Bronchial epithelial cell (primary cell): ENCODE measurements at regions not wholly inside any gene's neighbourhood (a gene's known extent, or its start where the extent isn't known, plus 50 kb on each side); places are given as distances from the start of the nearest gene placed in this dataset.

ENCODE experiments used
- DNase-seq: peaks from one replicate; pipeline ENCODE4 v3.0.0-alpha.2; 2010; ENCODE audit warnings: low read depth
- FAIRE-seq: peaks from 2 replicates; lab custom pipeline; 2011; peaks lifted over from hg19 to GRCh38; lab: Jason Lieb, UNC
- H3K27me3 ChIP-seq: 2 replicates; pipeline ENCODE4 v1.5.1; 2011; ENCODE audit warnings: low read length; ENCODE audit not compliant: control insufficient read depth, insufficient read depth
- H3K36me3 ChIP-seq: 2 replicates; pipeline ENCODE4 v1.5.1; 2011; ENCODE audit warnings: low read length; ENCODE audit not compliant: control insufficient read depth, insufficient read depth
- H3K4me3 ChIP-seq: 2 replicates; pipeline ENCODE4 v1.5.1; 2011; ENCODE audit warnings: mild to moderate bottlenecking, low read depth, low read length, control low read depth
- TF ChIP-seq, protein P1 (sequence below): IDR thresholded peaks from 2 replicates; pipeline ENCODE4 v1.5.1; 2011; ENCODE audit warnings: mild to moderate bottlenecking, moderate library complexity, low read length, control low read depth, inconsistent platforms; ENCODE audit not compliant: insufficient read depth, severe bottlenecking

DNA sequence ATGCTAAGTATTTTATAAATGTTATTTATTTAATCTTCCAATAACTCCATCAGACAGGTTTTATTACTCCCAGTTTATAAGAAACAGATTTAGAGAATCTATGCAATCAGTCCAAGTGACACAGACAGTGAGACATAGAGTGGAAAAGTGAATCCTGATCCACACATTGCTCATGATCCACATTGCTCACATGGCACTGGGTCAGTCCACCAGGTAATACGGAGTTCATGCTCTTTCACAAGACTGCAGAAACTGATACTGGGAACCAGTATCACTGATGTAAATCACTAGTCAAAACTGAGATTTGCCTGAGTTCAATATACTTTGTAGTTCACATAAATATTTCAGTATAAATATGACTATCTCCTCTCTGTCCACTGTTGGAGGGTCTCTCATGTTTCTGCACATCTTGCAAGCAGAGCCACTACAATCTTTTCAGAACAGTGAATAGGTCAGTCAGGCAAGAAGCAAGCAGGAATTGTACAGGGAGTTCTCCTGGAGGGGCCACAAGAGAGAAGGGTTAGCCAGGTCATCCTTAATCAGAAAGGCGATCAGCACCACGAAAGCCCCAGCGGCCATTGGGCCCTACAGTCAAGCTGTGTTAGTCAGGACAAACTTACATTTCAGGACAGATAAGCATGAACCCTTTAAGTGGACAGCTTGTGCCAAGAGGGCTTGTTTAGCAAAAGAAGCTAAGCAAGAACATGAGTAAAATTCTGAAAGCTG is 275.4 kb upstream of the NR5A2 start:
- H3K4me3 ChIP-seq = no peak overlapping the region
- no peak for DNase-seq
- no peaks in the 10 kb centered on the region for H3K27me3 ChIP-seq
- no peaks in the 10 kb centered on the region for H3K36me3 ChIP-seq
- no peak for FAIRE-seq
- TF ChIP-seq, protein P1, sequence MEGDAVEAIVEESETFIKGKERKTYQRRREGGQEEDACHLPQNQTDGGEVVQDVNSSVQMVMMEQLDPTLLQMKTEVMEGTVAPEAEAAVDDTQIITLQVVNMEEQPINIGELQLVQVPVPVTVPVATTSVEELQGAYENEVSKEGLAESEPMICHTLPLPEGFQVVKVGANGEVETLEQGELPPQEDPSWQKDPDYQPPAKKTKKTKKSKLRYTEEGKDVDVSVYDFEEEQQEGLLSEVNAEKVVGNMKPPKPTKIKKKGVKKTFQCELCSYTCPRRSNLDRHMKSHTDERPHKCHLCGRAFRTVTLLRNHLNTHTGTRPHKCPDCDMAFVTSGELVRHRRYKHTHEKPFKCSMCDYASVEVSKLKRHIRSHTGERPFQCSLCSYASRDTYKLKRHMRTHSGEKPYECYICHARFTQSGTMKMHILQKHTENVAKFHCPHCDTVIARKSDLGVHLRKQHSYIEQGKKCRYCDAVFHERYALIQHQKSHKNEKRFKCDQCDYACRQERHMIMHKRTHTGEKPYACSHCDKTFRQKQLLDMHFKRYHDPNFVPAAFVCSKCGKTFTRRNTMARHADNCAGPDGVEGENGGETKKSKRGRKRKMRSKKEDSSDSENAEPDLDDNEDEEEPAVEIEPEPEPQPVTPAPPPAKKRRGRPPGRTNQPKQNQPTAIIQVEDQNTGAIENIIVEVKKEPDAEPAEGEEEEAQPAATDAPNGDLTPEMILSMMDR = no peak

DNA sequence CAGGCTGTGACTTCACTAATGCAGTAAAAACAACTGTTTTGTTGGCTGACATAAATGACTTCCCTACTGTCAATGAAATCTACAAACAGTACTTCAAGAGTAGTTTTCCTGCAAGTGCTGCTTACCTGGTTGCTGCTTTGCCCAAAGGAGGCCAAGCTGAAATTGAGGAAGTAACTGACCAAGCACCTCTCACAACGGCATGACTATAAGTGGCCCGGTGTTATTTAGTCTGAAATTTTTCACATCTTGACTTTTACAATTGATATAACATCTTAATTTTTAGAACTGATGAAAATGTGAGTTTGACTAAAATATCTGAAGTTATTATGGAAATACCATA is 274.9 kb upstream of the NR5A2 start:
- FAIRE-seq (no peak), DNase-seq (no peak)
- Histone ChIP-seq H3K27me3 (no peaks in the 10 kb centered on the region), H3K4me3 (no peak overlapping the region), H3K36me3 (no peaks in the 10 kb centered on the region)
- TF ChIP-seq, protein P1 = no peak

DNA sequence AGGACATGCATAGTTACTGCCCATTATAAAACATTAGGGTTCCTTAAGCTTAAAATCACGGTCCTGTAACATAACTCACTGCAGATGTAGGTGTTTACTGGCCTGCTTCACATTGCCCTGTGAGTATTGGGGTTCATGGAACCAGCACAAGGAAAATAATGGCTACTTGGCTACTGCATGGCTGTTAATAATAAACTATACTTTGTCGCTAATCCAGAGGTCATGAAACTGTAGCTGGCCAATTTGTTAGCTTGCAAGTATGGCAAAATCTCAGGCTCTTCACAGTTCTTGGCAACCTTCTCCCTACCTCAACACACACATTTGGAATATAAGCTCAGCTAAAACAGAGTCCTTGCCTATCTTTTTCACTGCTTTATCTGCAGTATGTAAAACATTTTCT is 274.0 kb upstream of the NR5A2 start:
- H3K27me3 ChIP-seq = no peaks in the 10 kb centered on the region
- no peak overlapping the region for H3K4me3 ChIP-seq
- DNase-seq = no peak
- no peaks in the 10 kb centered on the region for H3K36me3 ChIP-seq
- TF ChIP-seq, protein P1 = no peak
- FAIRE-seq = no peak

DNA sequence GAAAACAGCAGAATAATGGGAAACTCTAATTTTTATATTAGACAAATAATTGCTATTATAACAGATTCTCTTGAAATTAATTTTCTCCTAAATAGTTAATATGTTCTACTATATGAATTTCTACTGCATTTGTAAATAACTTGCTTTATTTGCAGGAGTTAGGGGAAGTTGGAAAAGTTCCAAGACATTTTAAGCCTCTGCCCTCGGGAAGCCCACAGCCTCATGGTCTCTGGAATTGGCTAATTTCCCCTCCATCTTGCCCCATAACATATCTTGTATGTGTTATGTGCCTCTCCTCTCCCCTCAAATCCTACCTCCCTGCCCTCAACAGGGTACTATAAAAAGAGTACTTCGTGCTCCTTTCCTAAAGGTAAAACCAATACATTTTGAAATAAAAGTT is 271.4 kb upstream of the NR5A2 start:
- Histone ChIP-seq H3K27me3 (no peaks in the 10 kb centered on the region), H3K4me3 (no peak overlapping the region), H3K36me3 (no peaks in the 10 kb centered on the region)
- TF ChIP-seq, protein P1 = no peak
- no peak for DNase-seq
- FAIRE-seq = no peak

DNA sequence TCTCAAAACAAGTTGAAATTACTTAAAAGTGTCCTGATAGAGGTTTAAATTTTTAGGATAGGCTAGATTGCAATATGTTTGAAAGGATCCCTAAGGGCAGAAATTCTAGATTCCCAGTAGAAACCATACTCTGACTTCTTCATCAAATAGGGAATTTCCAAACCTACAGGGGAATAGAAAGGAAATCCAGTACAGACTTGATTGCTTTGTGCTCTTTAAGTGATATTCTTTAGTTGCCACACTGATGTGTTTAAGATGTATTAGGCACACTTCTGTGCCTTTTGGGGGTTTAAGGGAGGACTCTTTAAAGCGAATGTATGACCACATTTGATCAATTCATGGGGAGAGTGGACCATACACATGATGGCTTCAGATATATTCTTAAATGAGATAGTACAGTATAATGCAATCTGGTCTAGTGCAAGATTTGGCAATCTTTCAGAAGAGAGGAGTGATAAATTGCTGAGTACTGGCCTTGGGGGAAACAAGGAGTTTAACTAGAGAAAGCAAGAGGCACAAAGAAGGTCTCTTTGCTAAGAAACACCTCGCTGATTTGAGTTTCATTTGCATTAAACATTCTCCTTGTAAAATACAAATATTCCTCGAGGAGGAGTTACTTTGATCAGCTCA is 268.8 kb upstream of the NR5A2 start:
- DNase-seq (peak; percentile 42), FAIRE-seq (no peak)
- H3K27me3 ChIP-seq = no peaks in the 10 kb centered on the region
- no peaks in the 10 kb centered on the region for H3K36me3 ChIP-seq
- H3K4me3 ChIP-seq = no peak overlapping the region
- TF ChIP-seq, protein P1 = no peak
